ENCODE measurements at regions not wholly inside any gene's neighbourhood (a gene's known extent, or its start where the extent isn't known, plus 50 kb on each side); places are given as distances from the start of the nearest gene placed in this dataset.

GRCh38 chr13:73870036-73870741 lies 264.0 kb downstream of the KLF12 start:
- TF ChIP-seq CTCF (IDR thresholded peaks at IDR 0.05), result no peak
- Mint-ChIP-seq H3K27ac (no peak overlapping the region), H3K36me3 (ENCODE audit: low read depth) (peaks cover 6% of the 10 kb centered on the region), H3K4me3 (no peak overlapping the region), H3K9me3 (no peaks in the 10 kb centered on the region), H3K4me1 (peaks cover 17% of the 10 kb centered on the region), H3K27me3 (no peaks in the 10 kb centered on the region)
- ChIA-PET POLR2A (interaction anchor here (0.5 kb wide), 1 partner anchor 8 kb away, joined by 3 read pairs; no protein-coding TSS in a partner anchor), CTCF (no interaction called here)
- no peak for ATAC-seq (ENCODE audit: low read depth)
- no peak for DNase-seq
- intact Hi-C loops (cut with micrococcal nuclease), result no loop called here

- Mint-ChIP-seq H3K4me1 (peaks cover 7% of the 10 kb centered on the region), H3K27ac (no peak overlapping the region), H3K27me3 (no peaks in the 10 kb centered on the region), H3K36me3 (ENCODE audit: low read depth) (peaks cover 4% of the 10 kb centered on the region), H3K9me3 (no peaks in the 10 kb centered on the region), H3K4me3 (no peak overlapping the region)
- ChIA-PET POLR2A (no interaction called here), CTCF (no interaction called here)
- DNase-seq (no peak), ATAC-seq (ENCODE audit: low read depth) (no peak)
- no peak for TF ChIP-seq CTCF (IDR thresholded peaks at IDR 0.05)
- intact Hi-C loops (cut with micrococcal nuclease), result no loop called here
These were observed 269.2 kb downstream of the KLF12 start for GRCh38 chr13:73865027-73865426.

- Mint-ChIP-seq H3K36me3 (ENCODE audit: low read depth) (peaks cover 8% of the 10 kb centered on the region), H3K4me3 (no peak overlapping the region), H3K4me1 (peaks cover 7% of the 10 kb centered on the region), H3K9me3 (no peaks in the 10 kb centered on the region), H3K27me3 (no peaks in the 10 kb centered on the region), H3K27ac (no peak overlapping the region)
- no peak for DNase-seq
- ChIA-PET CTCF (no interaction called here), POLR2A (no interaction called here)
- TF ChIP-seq CTCF (IDR thresholded peaks at IDR 0.05), result no peak
- intact Hi-C loops (cut with micrococcal nuclease), result no loop called here
- no peak for ATAC-seq (ENCODE audit: low read depth)
These were observed 273.1 kb downstream of the KLF12 start for GRCh38 chr13:73861136-73861535.

GRCh38 chr13:73860501-73860900 lies 273.7 kb downstream of the KLF12 start:
- intact Hi-C loops (cut with micrococcal nuclease), result no loop called here
- H3K9me3 Mint-ChIP-seq, result no peaks in the 10 kb centered on the region
- no peak for DNase-seq
- peaks cover 5% of the 10 kb centered on the region for H3K4me1 Mint-ChIP-seq
- POLR2A ChIA-PET, result no interaction called here
- no peak overlapping the region for H3K27ac Mint-ChIP-seq
- ATAC-seq (ENCODE audit: low read depth), result no peak
- CTCF ChIA-PET, result no interaction called here
- TF ChIP-seq CTCF (IDR thresholded peaks at IDR 0.05), result no peak
- no peak overlapping the region for H3K4me3 Mint-ChIP-seq
- no peaks in the 10 kb centered on the region for H3K27me3 Mint-ChIP-seq
- peaks cover 12% of the 10 kb centered on the region for H3K36me3 Mint-ChIP-seq (ENCODE audit: low read depth)

- ATAC-seq (ENCODE audit: low read depth) (no peak), DNase-seq (no peak)
- POLR2A ChIA-PET, result no interaction called here
- intact Hi-C loops (cut with micrococcal nuclease), result no loop called here
- peaks cover 5% of the 10 kb centered on the region for H3K4me1 Mint-ChIP-seq
- H3K27me3 Mint-ChIP-seq, result no peaks in the 10 kb centered on the region
- no peaks in the 10 kb centered on the region for H3K9me3 Mint-ChIP-seq
- H3K27ac Mint-ChIP-seq, result no peak overlapping the region
- CTCF ChIA-PET, result no interaction called here
- TF ChIP-seq CTCF (IDR thresholded peaks at IDR 0.05), result no peak
- H3K4me3 Mint-ChIP-seq, result no peak overlapping the region
- peaks cover 17% of the 10 kb centered on the region for H3K36me3 Mint-ChIP-seq (ENCODE audit: low read depth)
These were observed 274.4 kb downstream of the KLF12 start for GRCh38 chr13:73859841-73860240.

Data from activated B cell treated with CpG ODN at 0.5 μM for 24 hours (primary cell).